IPS DF 19.7 (cell line): ENCODE measurements at regions not wholly inside any gene's neighbourhood (a gene's known extent, or its start where the extent isn't known, plus 50 kb on each side); places are given as distances from the start of the nearest gene placed in this dataset.
"Not testable (repeated sequence)": the region's sequence is repeated elsewhere in the genome, so short reads cannot be mapped to it uniquely, and the experiment has no call there.

Experiments
- DNase-seq: peaks from one replicate; pipeline ENCODE4 v3.0.0-alpha.2; 2013; ENCODE audit warnings: low read depth, low spot score

- no peak for DNase-seq
Measured at GRCh38 chr7:98727146-98727709, 110.1 kb downstream of the NPTX2 start.

GRCh38 chr7:98728555-98728954 lies 111.5 kb downstream of the NPTX2 start:
- DNase-seq, result no peak

GRCh38 chr7:98729121-98729520 lies 112.0 kb downstream of the NPTX2 start:
- no peak for DNase-seq

GRCh38 chr7:98730326-98730725 lies 113.2 kb downstream of the NPTX2 start:
- DNase-seq, result no peak

DNA sequence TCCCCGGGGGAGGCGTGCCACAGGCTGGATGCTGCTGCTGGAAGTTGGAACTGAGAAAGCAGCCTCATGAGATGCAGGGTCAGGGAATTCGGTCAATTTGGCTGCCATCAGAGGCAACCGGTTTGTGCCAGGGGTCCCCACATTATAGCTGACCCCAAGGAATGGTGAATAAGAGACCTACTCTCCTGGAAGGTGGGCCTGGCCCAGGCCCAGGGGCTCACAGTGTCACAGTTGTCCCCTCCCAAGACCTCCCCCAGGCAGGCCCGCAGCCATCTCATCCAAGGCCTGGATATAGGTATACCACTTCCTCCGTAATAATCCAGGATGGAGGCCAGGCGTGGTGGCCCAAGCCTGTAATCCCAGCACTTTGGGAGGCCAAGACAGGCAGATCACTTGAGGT lies 114.6 kb downstream of the NPTX2 start:
- DNase-seq, result no peak

DNA sequence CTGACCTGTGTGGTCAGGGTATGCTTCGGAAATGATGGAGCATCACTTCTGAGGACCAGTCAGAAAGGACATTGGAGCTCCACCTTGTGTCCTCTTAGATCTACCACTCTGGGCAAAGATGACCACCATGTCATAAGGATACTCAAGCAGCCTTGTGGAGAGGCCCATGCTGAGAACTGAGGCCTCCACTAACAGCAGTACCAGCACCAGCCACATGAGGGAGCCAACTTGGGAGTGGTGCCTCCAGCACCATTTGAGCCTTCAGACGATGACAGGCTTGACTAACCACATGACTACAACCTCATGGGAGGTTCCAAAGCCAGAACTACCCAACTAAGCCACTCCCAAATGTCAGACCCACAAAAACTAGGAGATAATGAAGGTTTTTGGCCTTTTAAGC lies 116.0 kb downstream of the NPTX2 start:
- peak; percentile 78 for DNase-seq

DNA sequence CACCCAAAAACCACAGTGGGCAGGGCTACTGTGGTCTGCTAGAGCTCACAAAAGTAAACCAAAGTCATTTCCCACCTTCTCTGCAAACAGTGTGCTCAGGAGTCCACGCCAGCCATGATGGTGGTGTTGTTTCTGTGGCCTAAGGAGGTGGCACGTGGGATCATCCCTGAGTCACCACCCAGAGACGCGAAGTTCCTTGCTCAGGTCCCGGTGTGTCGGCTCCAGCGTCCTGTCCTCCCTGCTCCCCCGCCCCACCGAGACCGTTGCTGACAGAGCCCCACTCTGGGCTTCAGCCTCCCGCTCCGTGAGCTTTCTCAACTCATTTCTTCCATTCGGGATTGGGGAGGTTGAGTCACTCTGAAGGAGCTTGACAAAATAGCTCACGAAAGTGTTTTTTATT lies 118.7 kb downstream of the NPTX2 start:
- no peak for DNase-seq

DNA sequence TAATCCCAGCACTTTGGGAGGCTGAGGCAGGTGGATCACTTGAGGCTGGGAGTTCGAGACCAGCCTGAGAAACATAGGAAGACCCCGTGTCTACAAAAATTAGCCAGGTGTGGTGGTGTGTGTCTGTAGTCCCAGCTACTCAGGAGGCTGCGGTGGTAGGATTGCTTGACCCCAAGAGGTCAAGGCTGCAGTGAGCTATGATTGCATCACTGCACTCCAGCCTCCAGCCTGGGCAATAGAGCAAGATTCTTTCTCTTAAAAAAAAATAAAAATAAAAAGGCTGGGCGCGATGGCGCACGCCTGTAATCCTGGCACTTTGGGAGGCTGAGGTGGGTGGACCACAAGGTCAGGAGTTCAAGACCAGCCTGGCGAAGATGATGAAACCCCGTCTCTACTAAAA lies 119.4 kb downstream of the NPTX2 start:
- not testable (repeated sequence) for DNase-seq

- DNase-seq, result no peak
Measured at GRCh38 chr7:98737176-98737575, 120.1 kb downstream of the NPTX2 start.

GRCh38 chr7:98740643-98741042 lies 123.6 kb downstream of the NPTX2 start:
- DNase-seq, result no peak

DNA sequence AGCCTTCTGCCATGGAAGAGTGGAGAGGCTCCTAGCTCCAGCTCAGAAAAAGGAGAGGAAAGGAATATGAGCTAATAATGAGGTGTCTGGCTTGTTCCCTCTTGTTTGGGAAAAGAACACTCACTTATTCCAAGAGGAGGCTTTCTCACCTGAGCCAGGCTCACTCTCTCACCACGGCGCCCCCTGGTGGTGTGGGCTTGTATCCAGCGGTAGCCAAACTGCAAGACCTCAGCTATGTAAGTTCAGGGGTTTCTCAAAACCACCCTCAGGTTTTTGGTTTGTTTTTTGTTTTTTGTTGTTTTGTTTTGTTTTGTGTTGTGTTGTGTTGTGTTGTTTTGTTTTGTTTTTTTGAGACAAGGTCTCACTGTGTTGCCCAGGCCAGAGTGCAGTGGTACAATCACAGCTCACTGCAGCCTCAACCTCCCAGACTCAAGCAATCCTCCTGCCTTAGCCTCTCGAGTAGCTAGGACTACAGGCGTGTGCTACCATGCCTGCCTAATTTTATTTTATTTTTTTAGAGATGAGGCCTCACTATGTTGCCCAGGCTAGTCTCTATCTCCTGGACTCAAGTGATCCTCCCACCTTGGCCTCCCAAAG lies 124.0 kb downstream of the TMEM130 start:
- DNase-seq, result no peak

DNA sequence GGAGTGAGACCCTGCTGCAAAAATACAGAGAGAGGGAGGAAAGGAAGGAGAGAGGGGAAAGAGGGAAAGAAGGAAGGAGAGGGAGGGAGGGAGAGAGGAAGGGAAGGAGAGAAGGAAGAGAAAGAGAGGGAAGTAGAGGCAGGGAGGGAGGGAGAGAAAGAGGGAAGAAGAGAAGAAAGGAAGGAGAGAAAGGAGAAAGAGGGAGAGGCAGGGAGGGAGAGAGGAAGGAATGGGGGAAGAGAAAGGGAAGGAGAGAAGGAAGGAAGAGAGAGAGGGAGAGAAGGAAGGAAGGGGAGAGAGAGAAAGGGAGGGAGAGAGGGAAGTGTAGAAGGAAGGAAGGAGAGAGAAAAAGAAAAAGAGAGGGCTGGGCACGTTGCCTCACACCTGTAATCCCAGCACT lies 121.7 kb downstream of the TMEM130 start:
- DNase-seq, result no peak

GRCh38 chr7:98753176-98753575 lies 116.6 kb downstream of the TMEM130 start:
- no peak for DNase-seq

DNA sequence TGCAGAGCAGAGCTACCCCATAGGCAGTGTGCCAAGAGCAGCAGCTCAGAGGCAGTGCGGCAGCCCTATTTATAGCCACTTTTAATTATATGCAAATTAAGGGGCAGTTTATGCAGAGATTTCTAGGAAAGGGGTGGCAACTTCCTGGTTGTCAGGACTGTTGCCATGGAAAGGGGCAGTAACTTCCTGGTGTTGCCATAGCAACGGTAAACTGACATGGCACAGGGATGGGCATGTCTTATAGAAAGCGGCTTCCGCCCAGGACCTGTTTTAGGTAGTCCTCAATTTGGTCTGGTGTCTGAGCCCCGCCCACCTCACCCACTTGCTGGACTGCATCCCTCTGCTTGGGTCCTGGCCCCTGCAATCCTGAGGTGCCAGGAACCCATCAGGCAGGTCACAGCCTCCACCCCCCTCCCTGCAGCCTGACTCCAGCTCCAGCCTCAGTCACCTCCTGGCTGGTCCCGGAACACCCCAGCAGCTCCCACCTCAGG lies 115.8 kb downstream of the TMEM130 start:
- no peak for DNase-seq

DNA sequence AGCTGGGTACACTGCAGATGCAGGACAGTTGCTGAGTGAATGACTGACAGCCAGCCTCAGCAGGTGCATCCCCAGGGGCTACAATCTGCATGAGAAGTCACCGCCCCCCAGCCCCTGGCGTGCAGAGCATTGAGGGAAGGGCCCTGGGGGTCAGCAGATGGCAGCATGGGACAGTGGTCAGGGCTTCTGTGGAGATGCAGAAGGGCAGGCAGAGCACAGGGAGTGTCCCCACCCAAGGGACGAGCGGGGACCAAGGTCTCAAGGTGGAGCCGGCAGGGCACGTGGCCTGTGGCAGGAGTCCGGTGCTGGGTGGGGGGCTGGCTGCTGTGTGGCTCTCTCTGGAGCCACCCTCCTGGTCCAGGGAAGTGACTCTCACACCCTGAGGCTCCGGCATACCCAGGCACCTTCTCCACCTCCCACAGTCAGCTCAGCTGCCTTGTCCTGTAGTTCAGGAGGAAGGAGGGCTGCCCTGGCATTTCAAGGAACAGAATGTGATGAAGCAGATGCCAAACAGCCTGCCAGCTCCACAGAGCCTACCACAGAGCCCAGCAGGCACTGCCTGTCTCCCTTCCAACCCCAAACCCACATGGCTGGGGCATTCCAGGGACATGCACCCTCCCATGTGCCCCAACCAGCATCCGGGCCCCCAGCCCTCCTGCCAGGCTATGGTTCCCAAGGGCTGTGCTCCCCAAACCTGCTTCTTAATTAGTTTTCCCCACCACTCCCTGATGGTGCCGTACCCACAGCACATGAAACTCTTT lies 114.5 kb downstream of the TMEM130 start:
- no peak for DNase-seq

- DNase-seq, result no peak
Measured at GRCh38 chr7:98758157-98758556, 111.7 kb downstream of the TMEM130 start.

- DNase-seq, result no peak
Measured at GRCh38 chr7:98760201-98760651, 109.6 kb downstream of the TMEM130 start.

GRCh38 chr7:98761225-98761624 lies 108.6 kb downstream of the TMEM130 start:
- no peak for DNase-seq

DNA sequence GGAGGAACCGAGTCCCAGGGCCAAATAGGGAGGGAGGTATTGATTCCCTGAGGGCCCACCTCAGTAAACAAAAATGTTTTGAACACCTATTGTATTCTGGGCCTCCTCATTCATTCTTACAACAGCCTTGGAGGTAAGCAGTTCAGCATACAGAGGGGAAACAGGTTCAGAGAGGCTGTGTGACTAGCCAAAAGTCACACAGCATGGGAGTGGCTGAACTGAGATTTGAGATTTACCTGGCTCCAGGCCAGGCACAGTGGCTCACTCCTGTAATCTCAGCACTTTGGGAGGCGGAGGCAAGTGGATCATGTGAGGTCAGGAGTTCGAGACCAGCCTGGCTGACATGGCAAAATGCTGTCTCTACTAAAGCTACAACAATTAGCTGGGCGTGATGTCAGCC lies 107.2 kb downstream of the TMEM130 start:
- no peak for DNase-seq

DNA sequence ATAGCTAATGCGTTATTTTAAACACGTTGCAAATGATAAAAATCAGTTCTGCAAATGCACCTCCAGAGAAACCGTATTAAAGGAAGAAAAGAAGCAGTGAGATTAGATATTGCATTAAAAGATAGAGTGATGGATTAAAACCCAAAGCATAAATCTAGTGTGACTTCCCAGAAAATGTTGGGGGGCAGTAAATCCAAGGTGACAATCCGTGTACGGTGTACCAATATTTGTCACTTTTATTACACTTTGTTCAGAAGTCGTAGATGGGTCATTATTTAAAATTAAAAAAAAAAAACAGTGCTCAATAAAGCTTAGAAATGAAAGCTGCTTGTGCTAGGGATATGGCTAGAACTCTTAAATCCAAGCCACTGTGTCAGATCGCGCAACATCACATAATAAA lies 106.4 kb downstream of the TMEM130 start:
- DNase-seq, result no peak

DNA sequence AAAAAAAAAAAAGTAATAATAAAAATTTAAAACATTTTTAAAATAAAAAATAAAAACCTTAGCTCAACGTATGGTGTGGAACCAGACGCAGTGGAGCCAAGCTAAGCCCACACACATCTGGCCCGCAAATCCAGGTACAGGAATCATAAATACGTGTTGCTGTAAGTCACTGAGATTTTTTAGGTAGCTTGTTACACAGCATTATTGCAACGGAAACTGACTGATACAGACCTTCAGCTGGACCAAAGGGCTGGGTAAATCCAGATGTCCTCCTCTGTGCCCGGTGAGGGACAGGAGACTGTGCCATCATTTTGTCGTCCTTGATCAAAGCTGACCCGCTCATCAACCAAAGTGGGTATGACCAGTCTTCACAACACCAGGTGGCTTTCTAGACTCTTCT lies 104.9 kb downstream of the TMEM130 start:
- no peak for DNase-seq

DNA sequence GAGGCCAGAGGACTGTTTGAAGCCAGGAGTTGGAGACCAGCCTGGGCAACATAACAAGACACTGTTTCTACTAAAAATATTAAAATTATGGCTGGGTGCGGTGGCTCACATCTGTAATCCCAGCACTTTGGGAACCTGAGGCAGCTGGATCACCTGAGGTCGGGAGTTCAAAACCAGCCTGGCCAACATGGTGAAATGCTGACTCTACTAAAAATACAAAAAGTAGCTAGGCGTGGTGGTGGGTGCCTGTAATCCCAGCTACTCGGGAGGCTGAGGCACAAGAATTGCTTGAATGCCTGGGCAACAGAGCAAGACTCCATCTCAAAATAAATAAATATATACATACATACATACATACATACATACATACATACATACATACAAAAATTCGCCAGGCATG lies 99.7 kb downstream of the TMEM130 start:
- DNase-seq, result not testable (repeated sequence)

GRCh38 chr7:98771519-98771918 lies 98.3 kb downstream of the TMEM130 start:
- DNase-seq, result no peak
